ENCODE measurements at regions not wholly inside any gene's neighbourhood (a gene's known extent, or its start where the extent isn't known, plus 50 kb on each side); places are given as distances from the start of the nearest gene placed in this dataset.

- TF ChIP-seq ZBTB44 (tag by site-specific recombination; IDR thresholded peaks at IDR 0.05) (no peak), CTCF (tag by site-specific recombination; IDR thresholded peaks at IDR 0.05) (no peak), ZNF280C (tag by site-specific recombination; IDR thresholded peaks at IDR 0.05) (no peak)
Observed at GRCh38 chr3:24905266-24905665, 410.6 kb upstream of the THRB start.

Measured in HEK293 (cell line).